ENCODE measurements at regions not wholly inside any gene's neighbourhood (a gene's known extent, or its start where the extent isn't known, plus 50 kb on each side); places are given as distances from the start of the nearest gene placed in this dataset.

DNA sequence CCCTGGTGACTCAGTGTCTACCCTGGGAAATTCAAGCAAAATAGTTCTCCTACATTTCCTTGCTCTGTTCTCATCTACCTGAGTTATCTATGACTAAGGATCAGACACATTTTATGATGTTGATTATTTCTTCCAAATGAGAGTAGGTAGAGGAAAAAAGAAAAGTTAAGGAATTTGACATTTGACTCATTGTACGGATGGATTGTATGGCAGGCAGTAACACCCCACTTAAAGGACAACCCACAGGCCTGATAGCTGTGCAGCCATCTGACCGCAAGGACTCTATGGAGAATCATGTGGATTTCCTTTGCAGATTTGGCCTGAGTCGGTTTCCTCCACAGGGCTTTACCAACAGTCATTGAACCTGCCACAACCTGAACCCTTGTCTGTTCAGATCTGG is 540.3 kb downstream of the BCL11B start:
- H3K4me1 ChIP-seq = no peaks in the 10 kb centered on the region
- H3K27me3 ChIP-seq = no peaks in the 10 kb centered on the region
- TF ChIP-seq, protein P1, sequence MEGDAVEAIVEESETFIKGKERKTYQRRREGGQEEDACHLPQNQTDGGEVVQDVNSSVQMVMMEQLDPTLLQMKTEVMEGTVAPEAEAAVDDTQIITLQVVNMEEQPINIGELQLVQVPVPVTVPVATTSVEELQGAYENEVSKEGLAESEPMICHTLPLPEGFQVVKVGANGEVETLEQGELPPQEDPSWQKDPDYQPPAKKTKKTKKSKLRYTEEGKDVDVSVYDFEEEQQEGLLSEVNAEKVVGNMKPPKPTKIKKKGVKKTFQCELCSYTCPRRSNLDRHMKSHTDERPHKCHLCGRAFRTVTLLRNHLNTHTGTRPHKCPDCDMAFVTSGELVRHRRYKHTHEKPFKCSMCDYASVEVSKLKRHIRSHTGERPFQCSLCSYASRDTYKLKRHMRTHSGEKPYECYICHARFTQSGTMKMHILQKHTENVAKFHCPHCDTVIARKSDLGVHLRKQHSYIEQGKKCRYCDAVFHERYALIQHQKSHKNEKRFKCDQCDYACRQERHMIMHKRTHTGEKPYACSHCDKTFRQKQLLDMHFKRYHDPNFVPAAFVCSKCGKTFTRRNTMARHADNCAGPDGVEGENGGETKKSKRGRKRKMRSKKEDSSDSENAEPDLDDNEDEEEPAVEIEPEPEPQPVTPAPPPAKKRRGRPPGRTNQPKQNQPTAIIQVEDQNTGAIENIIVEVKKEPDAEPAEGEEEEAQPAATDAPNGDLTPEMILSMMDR (IDR thresholded peaks at IDR 0.05) = no peak
- no peak overlapping the region for H3K9ac ChIP-seq (ENCODE audit: low read depth in 2 of 2, low read length in 2 of 2)
- H3K9me3 ChIP-seq = no peaks in the 10 kb centered on the region
- no peak overlapping the region for H3K4me3 ChIP-seq
- H3K36me3 ChIP-seq = no peaks in the 10 kb centered on the region
- intact Hi-C loops (cut with DNase I) = no loop called here
- no peak overlapping the region for H3K27ac ChIP-seq
- DNase-seq = no peak

DNA sequence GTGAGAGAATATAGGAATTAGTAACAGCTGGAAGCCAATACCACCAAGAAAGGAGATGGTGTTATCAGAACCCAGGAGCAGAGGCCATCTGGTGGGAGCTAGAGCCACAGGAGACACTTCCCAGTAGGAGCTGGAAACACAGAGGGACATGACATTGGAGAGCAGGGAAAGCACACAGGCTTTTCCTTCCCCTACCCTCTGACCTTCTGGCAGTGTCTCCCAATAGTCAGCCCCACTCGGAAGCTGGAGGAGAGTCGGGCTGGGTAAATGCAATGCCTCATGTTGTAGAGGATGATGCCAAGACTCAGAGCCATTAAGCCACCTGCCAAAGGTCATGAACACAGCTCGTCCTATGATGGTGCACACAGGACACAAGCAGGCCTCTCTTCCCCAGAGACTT is 538.5 kb downstream of the BCL11B start:
- TF ChIP-seq, protein P1 (IDR thresholded peaks at IDR 0.05) = no peak
- H3K36me3 ChIP-seq = no peaks in the 10 kb centered on the region
- H3K4me3 ChIP-seq = no peak overlapping the region
- no peak overlapping the region for H3K9ac ChIP-seq (ENCODE audit: low read depth in 2 of 2, low read length in 2 of 2)
- no peak for DNase-seq
- H3K9me3 ChIP-seq = no peaks in the 10 kb centered on the region
- H3K4me1 ChIP-seq = no peaks in the 10 kb centered on the region
- no peak overlapping the region for H3K27ac ChIP-seq
- no peaks in the 10 kb centered on the region for H3K27me3 ChIP-seq
- intact Hi-C loops (cut with DNase I) = no loop called here

DNA sequence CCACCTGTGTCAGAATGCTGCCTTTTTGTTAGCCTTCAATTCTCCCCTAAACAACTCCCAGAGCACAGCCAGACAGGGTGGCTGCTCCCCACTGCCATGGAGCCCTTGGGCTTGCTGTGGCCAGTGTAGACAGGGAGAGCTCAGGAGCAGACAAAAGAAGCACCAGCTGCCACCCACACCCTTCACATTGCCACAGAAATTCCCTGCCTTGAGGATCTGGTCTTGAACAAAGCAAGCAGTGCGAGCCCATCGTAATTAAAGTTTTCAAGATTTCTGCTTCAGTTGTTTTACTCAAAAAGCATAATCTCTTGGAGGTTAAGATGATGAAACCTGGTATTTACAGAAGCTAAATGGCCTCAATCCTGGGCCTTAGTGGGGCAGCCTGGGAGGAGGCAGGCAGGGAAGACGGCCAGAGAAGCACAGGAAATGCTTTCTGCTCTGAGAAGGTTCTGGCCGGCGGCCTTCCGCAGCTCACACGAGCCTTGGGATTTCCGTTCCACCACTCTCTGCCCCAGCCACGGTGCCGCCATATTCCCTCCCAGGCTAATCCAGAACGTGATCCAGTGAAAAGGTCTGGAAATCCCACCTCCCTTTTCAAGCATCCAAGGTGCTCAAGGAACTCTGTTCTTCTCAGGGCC is 535.2 kb downstream of the BCL11B start:
- H3K27ac ChIP-seq = no peak overlapping the region
- intact Hi-C loops (cut with DNase I) = no loop called here
- no peaks in the 10 kb centered on the region for H3K27me3 ChIP-seq
- H3K4me3 ChIP-seq = no peak overlapping the region
- no peak for DNase-seq
- no peak overlapping the region for H3K9ac ChIP-seq (ENCODE audit: low read depth in 2 of 2, low read length in 2 of 2)
- H3K4me1 ChIP-seq = no peaks in the 10 kb centered on the region
- H3K9me3 ChIP-seq = no peaks in the 10 kb centered on the region
- TF ChIP-seq, protein P1 (IDR thresholded peaks at IDR 0.05) = no peak
- H3K36me3 ChIP-seq = no peaks in the 10 kb centered on the region

DNA sequence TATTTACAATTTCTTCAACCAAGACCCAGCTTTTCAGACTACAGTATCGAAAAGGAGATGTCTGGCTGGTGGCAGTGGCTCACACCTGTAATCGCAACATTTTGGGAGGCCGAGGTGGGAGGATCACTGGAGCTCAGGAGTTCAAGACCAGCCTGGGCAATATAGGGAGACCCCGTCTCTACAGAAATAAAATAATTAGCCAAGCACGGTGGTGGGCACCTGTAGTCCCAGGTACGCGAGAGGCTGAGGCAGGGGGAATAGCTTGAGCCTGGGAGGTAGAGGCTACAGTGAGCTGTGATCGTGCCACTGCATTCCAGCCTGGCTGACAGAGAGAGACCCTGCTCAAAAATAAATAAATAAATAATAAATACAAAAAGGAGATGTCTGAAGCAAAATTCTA is 530.5 kb downstream of the BCL11B start:
- H3K4me1 ChIP-seq = no peaks in the 10 kb centered on the region
- H3K4me3 ChIP-seq = no peak overlapping the region
- DNase-seq = no peak
- intact Hi-C loops (cut with DNase I) = no loop called here
- no peaks in the 10 kb centered on the region for H3K36me3 ChIP-seq
- TF ChIP-seq, protein P1 (IDR thresholded peaks at IDR 0.05) = no peak
- H3K9ac ChIP-seq (ENCODE audit: low read depth in 2 of 2, low read length in 2 of 2) = no peak overlapping the region
- H3K27me3 ChIP-seq = no peaks in the 10 kb centered on the region
- H3K9me3 ChIP-seq = no peaks in the 10 kb centered on the region
- H3K27ac ChIP-seq = no peak overlapping the region

DNA sequence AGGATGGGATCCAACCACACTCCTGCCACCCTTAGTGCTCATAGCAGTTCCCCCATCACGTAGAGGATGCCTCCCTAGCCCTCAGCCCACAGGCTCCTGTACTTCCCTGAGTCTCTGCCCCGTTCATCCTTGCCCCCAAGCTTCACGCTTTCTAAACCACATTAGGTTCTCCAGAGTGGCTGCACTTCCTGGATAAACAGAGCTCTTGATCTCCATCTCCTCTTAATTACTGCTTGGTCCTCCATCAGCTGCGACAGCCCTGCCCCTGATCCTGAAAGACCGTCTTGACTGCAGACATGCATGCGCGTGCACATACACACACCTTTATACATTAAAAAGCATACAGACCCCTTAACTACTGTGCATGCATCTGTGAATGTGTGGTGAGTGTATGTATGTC is 530.0 kb downstream of the BCL11B start:
- intact Hi-C loops (cut with DNase I) = no loop called here
- DNase-seq = no peak

More for the DNA sequence above, 530.0 kb downstream of the BCL11B start:
- H3K9ac ChIP-seq (ENCODE audit: low read depth in 2 of 2, low read length in 2 of 2) = no peak overlapping the region
- H3K27ac ChIP-seq = no peak overlapping the region
- H3K4me3 ChIP-seq = no peak overlapping the region
- H3K27me3 ChIP-seq = no peaks in the 10 kb centered on the region
- H3K36me3 ChIP-seq = no peaks in the 10 kb centered on the region
- TF ChIP-seq, protein P1 (IDR thresholded peaks at IDR 0.05) = no peak
- no peaks in the 10 kb centered on the region for H3K4me1 ChIP-seq
- H3K9me3 ChIP-seq = no peaks in the 10 kb centered on the region

Measured in colonic mucosa (tissue), 4 donors.